Hepatocyte (in vitro differentiated cells): ENCODE measurements at regions not wholly inside any gene's neighbourhood (a gene's known extent, or its start where the extent isn't known, plus 50 kb on each side); places are given as distances from the start of the nearest gene placed in this dataset.

Experiments
- DNase-seq: peaks from one replicate; pipeline ENCODE4 v3.0.0-alpha.2; 2016; ENCODE audit warnings: low spot score
- H2AFZ ChIP-seq: fragments of 200-600 bp; sonication (generic); 2 replicates; pipeline ENCODE4 v1.6.0; 2016; ENCODE audit warnings: antibody characterized with exemption, mild to moderate bottlenecking
- H3K27ac ChIP-seq: fragments of 200-600 bp; sonication (generic); 2 replicates; pipeline ENCODE4 v1.5.1; 2016; ENCODE audit warnings: mild to moderate bottlenecking
- H3K27me3 ChIP-seq: fragments of 200-600 bp; sonication (generic); 2 replicates; pipeline ENCODE4 v1.6.1; 2016
- H3K36me3 ChIP-seq: fragments of 200-600 bp; sonication (generic); replicated peaks from 2 replicates; pipeline ENCODE4 v1.5.1; 2016; ENCODE audit warnings: low read depth; ENCODE audit not compliant: insufficient read depth
- H3K4me1 ChIP-seq: fragments of 200-600 bp; sonication (generic); 2 replicates; pipeline ENCODE4 v1.5.1; 2016; ENCODE audit warnings: mild to moderate bottlenecking, moderate library complexity; ENCODE audit not compliant: insufficient read depth
- H3K4me2 ChIP-seq: fragments of 200-600 bp; sonication (generic); 2 replicates; pipeline ENCODE4 v1.6.0; 2016
- H3K4me3 ChIP-seq: fragments of 200-600 bp; sonication (generic); 2 replicates; pipeline ENCODE4 v1.5.1; 2016; ENCODE audit warnings: mild to moderate bottlenecking
- H3K79me2 ChIP-seq: fragments of 200-600 bp; sonication (generic); 2 replicates; pipeline ENCODE4 v1.6.0; 2017; ENCODE audit warnings: mild to moderate bottlenecking
- H3K9me2 ChIP-seq: fragments of 200-600 bp; sonication (generic); replicated peaks from 2 replicates; pipeline ENCODE4 v1.6.0; 2017; ENCODE audit warnings: mild to moderate bottlenecking; ENCODE audit not compliant: insufficient read depth
- H3K9me3 ChIP-seq: fragments of 200-600 bp; sonication (generic); 2 replicates; pipeline ENCODE4 v1.5.1; 2016; ENCODE audit warnings: low read depth, mild to moderate bottlenecking
- H4K20me1 ChIP-seq: fragments of 200-600 bp; sonication (generic); 2 replicates; pipeline ENCODE4 v1.6.0; 2016; ENCODE audit warnings: mild to moderate bottlenecking; ENCODE audit not compliant: insufficient read depth, poor library complexity, severe bottlenecking
- EZH2 ChIP-seq: fragments of 200-600 bp; sonication (generic); IDR thresholded peaks from 2 replicates; pipeline ENCODE4 v1.6.1; 2016; ENCODE audit warnings: antibody characterized with exemption, mild to moderate bottlenecking, borderline replicate concordance
- EZH2phosphoT487 ChIP-seq: fragments of 200-600 bp; sonication (generic); IDR thresholded peaks from one replicate; pipeline ENCODE4 v1.6.1; 2018; ENCODE audit warnings: antibody characterized with exemption, mild to moderate bottlenecking, low read depth, moderate library complexity; ENCODE audit not compliant: unreplicated experiment, severe bottlenecking
- WGBS: methylation state at CpG from one replicate; pipeline ENCODE4 v1.1.6; 2016; ENCODE audit warnings: low lambda C conversion rate; ENCODE audit errors: missing lambda C conversion rate; 5-methylcytosine and 5-hydroxymethylcytosine counted together
- TF ChIP-seq, protein P1 (sequence below): fragments of 200-600 bp; sonication (generic); IDR thresholded peaks from 2 replicates; pipeline ENCODE4 v1.5.1; 2016; ENCODE audit warnings: antibody characterized with exemption, mild to moderate bottlenecking; ENCODE audit not compliant: poor library complexity

DNA sequence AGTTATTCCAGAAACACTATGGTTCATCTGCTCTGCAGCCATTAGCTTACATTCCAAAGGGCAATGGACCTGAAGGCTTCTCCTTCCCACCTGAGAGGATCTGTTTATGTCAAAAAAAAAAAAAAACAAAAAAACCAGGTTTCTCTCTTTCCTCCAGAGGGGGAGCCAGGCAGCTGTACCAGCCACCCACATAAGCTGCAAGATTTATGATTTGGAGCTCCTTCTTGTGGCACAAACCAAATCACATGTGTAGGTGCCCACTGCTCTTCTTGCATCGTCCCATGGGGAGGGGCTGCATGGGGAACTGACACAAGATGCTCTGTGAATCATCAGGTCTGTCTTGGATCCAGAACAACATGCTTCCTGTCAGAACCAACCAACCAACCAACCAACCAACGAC is 231.6 kb upstream of the IGFBP3 start:
- Histone ChIP-seq H3K79me2 (no peaks in the 10 kb centered on the region), H3K27me3 (no peaks in the 10 kb centered on the region), H3K9me3 (no peaks in the 10 kb centered on the region), H3K4me2 (no peak overlapping the region), H3K27ac (peak overlapping the region; percentile 97), H2AFZ (no peak overlapping the region), H3K36me3 (no peaks in the 10 kb centered on the region), H3K9me2 (no peaks in the 10 kb centered on the region), H3K4me1 (peaks cover 31% of the 10 kb centered on the region), H3K4me3 (no peak overlapping the region), H4K20me1 (no peaks in the 10 kb centered on the region)
- TF ChIP-seq EZH2phosphoT487 (no peak), EZH2 (no peak)
- TF ChIP-seq, protein P1, sequence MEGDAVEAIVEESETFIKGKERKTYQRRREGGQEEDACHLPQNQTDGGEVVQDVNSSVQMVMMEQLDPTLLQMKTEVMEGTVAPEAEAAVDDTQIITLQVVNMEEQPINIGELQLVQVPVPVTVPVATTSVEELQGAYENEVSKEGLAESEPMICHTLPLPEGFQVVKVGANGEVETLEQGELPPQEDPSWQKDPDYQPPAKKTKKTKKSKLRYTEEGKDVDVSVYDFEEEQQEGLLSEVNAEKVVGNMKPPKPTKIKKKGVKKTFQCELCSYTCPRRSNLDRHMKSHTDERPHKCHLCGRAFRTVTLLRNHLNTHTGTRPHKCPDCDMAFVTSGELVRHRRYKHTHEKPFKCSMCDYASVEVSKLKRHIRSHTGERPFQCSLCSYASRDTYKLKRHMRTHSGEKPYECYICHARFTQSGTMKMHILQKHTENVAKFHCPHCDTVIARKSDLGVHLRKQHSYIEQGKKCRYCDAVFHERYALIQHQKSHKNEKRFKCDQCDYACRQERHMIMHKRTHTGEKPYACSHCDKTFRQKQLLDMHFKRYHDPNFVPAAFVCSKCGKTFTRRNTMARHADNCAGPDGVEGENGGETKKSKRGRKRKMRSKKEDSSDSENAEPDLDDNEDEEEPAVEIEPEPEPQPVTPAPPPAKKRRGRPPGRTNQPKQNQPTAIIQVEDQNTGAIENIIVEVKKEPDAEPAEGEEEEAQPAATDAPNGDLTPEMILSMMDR, result no peak
- no peak for DNase-seq
- 59% methylated on average over 2 of the region's 2 CpGs for WGBS

DNA sequence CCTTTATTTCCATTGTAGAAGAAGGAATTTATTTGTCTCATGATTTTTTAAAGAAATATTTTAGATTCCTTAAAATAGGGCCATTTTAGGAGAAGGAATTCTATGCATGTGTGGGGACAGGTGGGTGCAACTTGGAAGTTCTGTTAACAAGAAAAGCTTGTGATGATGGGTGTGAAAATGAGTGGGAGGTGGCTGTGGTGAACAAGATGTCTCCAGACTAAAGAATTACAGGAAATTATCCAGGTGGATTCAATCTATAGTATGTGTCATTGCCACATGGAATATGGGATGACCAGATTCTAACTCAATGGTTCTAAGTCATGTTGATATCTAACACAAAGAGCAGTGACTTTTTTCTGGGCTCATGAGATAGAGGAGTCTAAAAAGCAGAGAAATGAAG is 229.6 kb upstream of the IGFBP3 start:
- no peaks in the 10 kb centered on the region for H3K79me2 ChIP-seq
- peak overlapping the region; percentile 25 for H3K27ac ChIP-seq
- no peak overlapping the region for H3K4me3 ChIP-seq
- H2AFZ ChIP-seq, result no peak overlapping the region
- peaks cover 24% of the 10 kb centered on the region for H3K4me1 ChIP-seq
- TF ChIP-seq, protein P1, result no peak
- TF ChIP-seq EZH2phosphoT487, result no peak
- TF ChIP-seq EZH2, result no peak
- DNase-seq, result no peak
- no peaks in the 10 kb centered on the region for H3K27me3 ChIP-seq
- H3K9me2 ChIP-seq, result no peaks in the 10 kb centered on the region
- no peaks in the 10 kb centered on the region for H3K9me3 ChIP-seq
- no peaks in the 10 kb centered on the region for H4K20me1 ChIP-seq
- no peaks in the 10 kb centered on the region for H3K36me3 ChIP-seq
- no peak overlapping the region for H3K4me2 ChIP-seq

DNA sequence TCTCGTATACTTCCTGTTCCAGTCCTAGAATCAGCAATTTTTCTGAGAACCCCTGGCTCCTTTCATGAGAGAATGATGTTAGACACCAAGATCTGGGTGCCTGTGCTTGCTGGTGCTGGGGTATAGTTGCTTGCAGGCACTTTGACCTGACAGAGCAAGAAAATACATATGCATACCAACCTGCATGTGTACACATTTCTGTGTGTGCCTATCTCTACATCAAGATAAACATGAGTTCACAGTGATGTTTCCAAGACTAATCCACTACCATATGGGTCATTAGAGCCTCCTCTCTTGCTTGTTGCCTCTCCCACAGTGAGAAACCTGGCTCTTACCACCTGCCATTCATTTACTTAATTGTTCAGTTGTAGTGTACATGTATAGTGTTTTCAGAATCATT is 229.1 kb upstream of the IGFBP3 start:
- Histone ChIP-seq H3K36me3 (no peaks in the 10 kb centered on the region), H4K20me1 (no peaks in the 10 kb centered on the region), H3K27ac (peak overlapping the region; percentile 25), H3K4me2 (no peak overlapping the region), H3K27me3 (no peaks in the 10 kb centered on the region), H2AFZ (no peak overlapping the region), H3K9me3 (no peaks in the 10 kb centered on the region), H3K4me1 (peaks cover 21% of the 10 kb centered on the region), H3K9me2 (no peaks in the 10 kb centered on the region), H3K79me2 (no peaks in the 10 kb centered on the region), H3K4me3 (no peak overlapping the region)
- no peak for TF ChIP-seq EZH2phosphoT487
- TF ChIP-seq, protein P1, result no peak
- TF ChIP-seq EZH2, result no peak
- 88% methylated on average over 1 of the region's 1 CpG for WGBS
- no peak for DNase-seq

DNA sequence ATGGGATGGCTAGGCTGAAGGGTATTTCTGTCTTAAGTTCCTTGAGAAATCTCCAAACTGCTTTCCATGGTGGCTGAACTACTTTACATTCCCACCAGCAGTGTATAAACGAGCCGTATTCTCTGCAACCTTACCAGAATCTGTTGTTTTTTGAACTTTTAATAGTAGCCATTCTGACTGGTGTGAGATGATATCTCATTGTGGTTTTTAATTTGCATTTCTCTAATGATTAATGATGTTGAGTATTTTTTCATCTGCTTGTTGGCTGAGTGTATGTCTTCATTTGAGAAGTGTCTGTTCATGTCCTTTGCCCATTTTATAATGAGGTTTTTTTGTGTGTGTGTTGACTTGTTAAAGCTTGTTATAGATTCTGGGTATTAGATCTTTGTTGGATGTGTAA is 226.8 kb upstream of the IGFBP3 start:
- no peaks in the 10 kb centered on the region for H4K20me1 ChIP-seq
- no peak overlapping the region for H3K4me2 ChIP-seq
- no peaks in the 10 kb centered on the region for H3K9me3 ChIP-seq
- no peaks in the 10 kb centered on the region for H3K36me3 ChIP-seq
- H3K79me2 ChIP-seq, result no peaks in the 10 kb centered on the region
- H3K4me3 ChIP-seq, result no peak overlapping the region
- no peaks in the 10 kb centered on the region for H3K9me2 ChIP-seq
- peaks cover 6% of the 10 kb centered on the region for H3K4me1 ChIP-seq
- TF ChIP-seq, protein P1, result no peak
- TF ChIP-seq EZH2, result no peak
- no peak for TF ChIP-seq EZH2phosphoT487
- DNase-seq, result no peak
- H3K27ac ChIP-seq, result no peak overlapping the region
- no peak overlapping the region for H2AFZ ChIP-seq
- H3K27me3 ChIP-seq, result no peaks in the 10 kb centered on the region
- 96% methylated on average over 2 of the region's 2 CpGs for WGBS
